HEK293 (cell line): ENCODE measurements at regions not wholly inside any gene's neighbourhood (a gene's known extent, or its start where the extent isn't known, plus 50 kb on each side); places are given as distances from the start of the nearest gene placed in this dataset.
A peak's percentile ranks its signal among the peaks of the same experiment; 100 is the strongest.

ENCODE experiments used
- CTCF ChIA-PET: fragments of 350-600 bp; formaldehyde crosslinking; extraction: SDS; loops from one replicate; lab custom pipeline; 2021; ENCODE audit warnings: antibody characterized with exemption; lab: Yijun Ruan, JAX
- POLR2A ChIA-PET: fragments of 300-600 bp; formaldehyde crosslinking; extraction: SDS; loops from one replicate; lab custom pipeline; 2020; ENCODE audit warnings: antibody characterized with exemption, inconsistent platforms; lab: Yijun Ruan, JAX
- H3K27ac ChIP-seq: fragments of 200-500 bp; sonication (Bioruptor generic); 2 replicates; pipeline ENCODE4 v1.5.1; 2014; ENCODE audit warnings: low read depth, low read length, control low read depth, inconsistent platforms; ENCODE audit errors: extremely low read depth
- H3K36me3 ChIP-seq, 2 experiments: fragments of 200-500 bp in 1 of 2; sonication (Bioruptor generic) in 1 of 2; 1 replicate in 1 of 2; 2 replicates in 1 of 2; pipeline ENCODE4 v1.5.1; 2014 to 2017; ENCODE audit warnings: inconsistent platforms in 2 of 2, low read length in 2 of 2; ENCODE audit not compliant: control insufficient read depth in 2 of 2, insufficient read depth in 1 of 2
- H3K4me1 ChIP-seq: fragments of 200-500 bp; sonication (Bioruptor generic); 2 replicates; pipeline ENCODE4 v1.5.1; 2014; ENCODE audit warnings: mild to moderate bottlenecking, low read length, inconsistent platforms; ENCODE audit not compliant: control insufficient read depth, insufficient read depth
- H3K4me3 ChIP-seq: 2 replicates; pipeline ENCODE4 v1.5.1; 2011; ENCODE audit warnings: low read depth, mild to moderate bottlenecking, control low read depth, low read length, moderate library complexity
- H3K9me3 ChIP-seq: fragments of 200-500 bp; sonication (Bioruptor generic); 2 replicates; pipeline ENCODE4 v1.5.1; 2014; ENCODE audit warnings: low read depth, low read length, inconsistent platforms; ENCODE audit not compliant: control insufficient read depth, insufficient read depth
- KLF16 ChIP-seq: fragments of 450-650 bp; formaldehyde crosslinking; IDR thresholded peaks from 2 replicates; pipeline ENCODE4 v1.5.1; 2017; ENCODE audit warnings: missing biosample characterization, missing genetic modification characterization
- PRDM1 ChIP-seq: fragments of 450-650 bp; formaldehyde crosslinking; IDR thresholded peaks from 2 replicates; pipeline ENCODE4; 2016; ENCODE audit warnings: missing biosample characterization, missing genetic modification characterization
- PRDM10 ChIP-seq: fragments of 450-650 bp; formaldehyde crosslinking; IDR thresholded peaks from 2 replicates; pipeline ENCODE4 v1.5.1; 2016; ENCODE audit warnings: missing biosample characterization, missing genetic modification characterization
- TCF7L2 ChIP-seq: IDR thresholded peaks from 2 replicates; pipeline ENCODE4 v1.6.1; 2011; ENCODE audit warnings: low read depth, mild to moderate bottlenecking, inconsistent platforms, low read length, moderate library complexity, borderline replicate concordance
- ZNF114 ChIP-seq: fragments of 450-650 bp; formaldehyde crosslinking; IDR thresholded peaks from 2 replicates; pipeline ENCODE4 v1.5.0; 2017; ENCODE audit warnings: missing biosample characterization, missing genetic modification characterization
- ZNF2 ChIP-seq: fragments of 450-650 bp; formaldehyde crosslinking; IDR thresholded peaks from 2 replicates; pipeline ENCODE4 v1.5.1; 2016; ENCODE audit warnings: missing biosample characterization, missing genetic modification characterization
- ZNF37A ChIP-seq: fragments of 450-650 bp; IDR thresholded peaks from 2 replicates; pipeline ENCODE4 v1.5.1; 2018; ENCODE audit warnings: missing biosample characterization, missing genetic modification characterization
- ZNF561 ChIP-seq: fragments of 450-650 bp; IDR thresholded peaks from 2 replicates; pipeline ENCODE4 v1.5.1; 2018; ENCODE audit warnings: missing biosample characterization, missing genetic modification characterization, borderline replicate concordance
- ZNF639 ChIP-seq: fragments of 450-650 bp; formaldehyde crosslinking; IDR thresholded peaks from 2 replicates; pipeline ENCODE4 v1.5.1; 2016; ENCODE audit warnings: missing biosample characterization, missing genetic modification characterization
- ZNF654 ChIP-seq: fragments of 450-650 bp; formaldehyde crosslinking; IDR thresholded peaks from 2 replicates; pipeline ENCODE4 v1.5.1; 2016; ENCODE audit warnings: low read depth, missing biosample characterization, missing genetic modification characterization
- ZNF837 ChIP-seq: fragments of 450-650 bp; formaldehyde crosslinking; IDR thresholded peaks from 2 replicates; pipeline ENCODE4 v1.5.1; 2016; ENCODE audit warnings: missing biosample characterization, missing genetic modification characterization
- ZSCAN30 ChIP-seq: fragments of 450-650 bp; IDR thresholded peaks from 2 replicates; pipeline ENCODE4 v1.5.1; 2018; ENCODE audit warnings: missing biosample characterization, mild to moderate bottlenecking, missing genetic modification characterization, moderate library complexity
- TF ChIP-seq, protein P1 (sequence below): fragments of 450-650 bp; formaldehyde crosslinking; IDR thresholded peaks from 2 replicates; pipeline ENCODE4 v1.5.1; 2017; ENCODE audit warnings: missing biosample characterization, missing genetic modification characterization
- TF ChIP-seq, protein P2 (sequence below): sonication (generic); formaldehyde crosslinking; IDR thresholded peaks from 2 replicates; pipeline ENCODE4 v1.8.1; 2022; ENCODE audit warnings: mild to moderate bottlenecking, moderate library complexity, missing genetic modification reagents
- TF ChIP-seq, protein P3 (sequence below): fragments of 450-650 bp; formaldehyde crosslinking; IDR thresholded peaks from 2 replicates; pipeline ENCODE4 v1.5.1; 2016; ENCODE audit warnings: missing biosample characterization, missing genetic modification characterization

DNA sequence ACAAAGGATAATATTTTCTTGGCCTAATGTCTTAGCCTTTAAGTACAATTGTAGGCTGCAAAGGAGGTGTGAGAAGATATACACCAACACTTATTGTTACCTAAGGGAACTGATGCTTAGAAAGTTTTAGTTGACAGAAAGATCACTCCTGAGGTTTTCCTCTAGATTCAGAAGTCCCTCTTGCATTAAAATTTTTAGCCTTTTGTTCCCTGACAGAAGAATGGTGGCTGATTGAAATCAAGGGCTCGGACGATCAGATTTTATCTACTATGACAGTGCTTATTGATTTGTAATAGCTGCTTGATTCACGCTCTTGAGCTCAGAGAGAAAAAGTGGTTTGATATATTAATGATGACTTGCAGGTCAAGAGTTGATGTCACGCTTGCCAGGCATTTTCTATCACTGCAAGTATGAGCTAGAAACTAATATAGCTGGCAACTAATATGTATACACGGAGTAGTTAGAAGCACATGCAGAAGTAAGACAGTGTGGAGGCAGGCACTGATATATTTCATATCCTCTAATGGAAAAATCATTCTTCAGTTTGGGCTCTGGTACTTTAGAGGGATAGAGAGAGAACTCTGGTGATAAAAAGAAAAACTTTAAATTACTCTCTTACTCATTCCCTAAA is 246.6 kb upstream of the ID4 start (continued):
- TF ChIP-seq ZNF654 (tag by site-specific recombination) (no peak), ZNF837 (tag by site-specific recombination) (no peak), PRDM1 (tag by site-specific recombination) (no peak)
- TF ChIP-seq, all 188 proteins: peak for 0

- ChIA-PET POLR2A (no interaction called here), CTCF (no interaction called here)
- H3K9me3 ChIP-seq = no peaks in the 10 kb centered on the region
- H3K27ac ChIP-seq = no peak overlapping the region
- H3K4me3 ChIP-seq = no peak overlapping the region
- TF ChIP-seq, protein P1, sequence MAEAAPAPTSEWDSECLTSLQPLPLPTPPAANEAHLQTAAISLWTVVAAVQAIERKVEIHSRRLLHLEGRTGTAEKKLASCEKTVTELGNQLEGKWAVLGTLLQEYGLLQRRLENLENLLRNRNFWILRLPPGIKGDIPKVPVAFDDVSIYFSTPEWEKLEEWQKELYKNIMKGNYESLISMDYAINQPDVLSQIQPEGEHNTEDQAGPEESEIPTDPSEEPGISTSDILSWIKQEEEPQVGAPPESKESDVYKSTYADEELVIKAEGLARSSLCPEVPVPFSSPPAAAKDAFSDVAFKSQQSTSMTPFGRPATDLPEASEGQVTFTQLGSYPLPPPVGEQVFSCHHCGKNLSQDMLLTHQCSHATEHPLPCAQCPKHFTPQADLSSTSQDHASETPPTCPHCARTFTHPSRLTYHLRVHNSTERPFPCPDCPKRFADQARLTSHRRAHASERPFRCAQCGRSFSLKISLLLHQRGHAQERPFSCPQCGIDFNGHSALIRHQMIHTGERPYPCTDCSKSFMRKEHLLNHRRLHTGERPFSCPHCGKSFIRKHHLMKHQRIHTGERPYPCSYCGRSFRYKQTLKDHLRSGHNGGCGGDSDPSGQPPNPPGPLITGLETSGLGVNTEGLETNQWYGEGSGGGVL (tag by site-specific recombination) = no peak
- TF ChIP-seq, protein P2, sequence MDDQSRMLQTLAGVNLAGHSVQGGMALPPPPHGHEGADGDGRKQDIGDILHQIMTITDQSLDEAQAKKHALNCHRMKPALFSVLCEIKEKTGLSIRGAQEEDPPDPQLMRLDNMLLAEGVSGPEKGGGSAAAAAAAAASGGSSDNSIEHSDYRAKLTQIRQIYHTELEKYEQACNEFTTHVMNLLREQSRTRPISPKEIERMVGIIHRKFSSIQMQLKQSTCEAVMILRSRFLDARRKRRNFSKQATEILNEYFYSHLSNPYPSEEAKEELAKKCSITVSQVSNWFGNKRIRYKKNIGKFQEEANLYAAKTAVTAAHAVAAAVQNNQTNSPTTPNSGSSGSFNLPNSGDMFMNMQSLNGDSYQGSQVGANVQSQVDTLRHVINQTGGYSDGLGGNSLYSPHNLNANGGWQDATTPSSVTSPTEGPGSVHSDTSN (CRISPR knock-in tag) = no peak
- TF ChIP-seq ZSCAN30 (no peak), ZNF561 (tag by site-specific recombination) (no peak), ZNF2 (no peak), ZNF37A (no peak), ZNF114 (tag by site-specific recombination) (no peak), KLF16 (tag by site-specific recombination) (no peak), PRDM10 (tag by site-specific recombination) (no peak)
- TF ChIP-seq, protein P3, sequence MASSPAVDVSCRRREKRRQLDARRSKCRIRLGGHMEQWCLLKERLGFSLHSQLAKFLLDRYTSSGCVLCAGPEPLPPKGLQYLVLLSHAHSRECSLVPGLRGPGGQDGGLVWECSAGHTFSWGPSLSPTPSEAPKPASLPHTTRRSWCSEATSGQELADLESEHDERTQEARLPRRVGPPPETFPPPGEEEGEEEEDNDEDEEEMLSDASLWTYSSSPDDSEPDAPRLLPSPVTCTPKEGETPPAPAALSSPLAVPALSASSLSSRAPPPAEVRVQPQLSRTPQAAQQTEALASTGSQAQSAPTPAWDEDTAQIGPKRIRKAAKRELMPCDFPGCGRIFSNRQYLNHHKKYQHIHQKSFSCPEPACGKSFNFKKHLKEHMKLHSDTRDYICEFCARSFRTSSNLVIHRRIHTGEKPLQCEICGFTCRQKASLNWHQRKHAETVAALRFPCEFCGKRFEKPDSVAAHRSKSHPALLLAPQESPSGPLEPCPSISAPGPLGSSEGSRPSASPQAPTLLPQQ (tag by site-specific recombination) = no peak
- H3K4me1 ChIP-seq = no peaks in the 10 kb centered on the region
- H3K36me3 ChIP-seq = no peaks in the 10 kb centered on the region
These were observed 239.3 kb upstream of the ID4 start for GRCh38 chr6:19597809-19598320.

DNA sequence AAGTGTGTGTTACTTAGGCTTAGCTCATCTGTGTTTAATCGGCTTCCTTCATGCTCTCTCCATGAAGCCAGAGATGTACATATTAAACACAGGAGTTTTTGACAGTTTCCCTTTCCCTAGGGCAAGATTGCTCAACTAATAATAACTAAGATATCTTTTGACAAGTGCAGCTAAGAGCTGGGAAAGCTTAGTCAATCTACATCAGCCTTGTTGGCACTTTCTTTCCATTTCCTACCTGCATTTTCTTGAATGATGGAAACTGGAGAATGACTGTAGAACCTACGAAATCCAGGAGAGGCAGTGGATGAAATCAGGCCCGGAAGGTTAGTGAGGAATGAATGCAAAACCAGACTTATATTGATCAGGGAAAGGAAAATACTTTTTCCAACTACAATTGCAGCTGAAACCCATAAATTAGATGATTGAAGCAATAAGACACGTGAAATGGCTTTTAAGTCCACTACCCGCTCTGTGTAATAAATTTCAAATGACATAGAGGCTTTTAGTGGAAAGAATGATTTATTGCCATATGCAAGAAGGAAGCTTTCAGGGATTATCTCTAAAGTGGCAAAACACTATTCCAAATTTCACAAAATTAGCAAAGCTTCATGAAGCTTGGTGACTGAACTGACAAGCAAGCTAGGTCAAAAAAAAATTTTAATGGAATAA is 237.2 kb upstream of the ID4 start:
- Histone ChIP-seq H3K27ac (no peak overlapping the region), H3K9me3 (no peaks in the 10 kb centered on the region), H3K4me1 (no peaks in the 10 kb centered on the region), H3K4me3 (no peak overlapping the region), H3K36me3 (no peaks in the 10 kb centered on the region)
- ChIA-PET CTCF (interaction anchor here (0.7 kb wide), 2 partner anchors 112 to 602 kb away, joined by 3 to 4 read pairs; no protein-coding TSS in a partner anchor), POLR2A (interaction anchor here (0.8 kb wide), 1 partner anchor 237 kb away, joined by 5 read pairs; the partner anchor contains the start of gene ID4)
- peak; percentile 85 for TF ChIP-seq TCF7L2
- TF ChIP-seq ZNF639 (tag by site-specific recombination) = no peak
